ENCODE measurements at regions not wholly inside any gene's neighbourhood (a gene's known extent, or its start where the extent isn't known, plus 50 kb on each side); places are given as distances from the start of the nearest gene placed in this dataset.

DNA sequence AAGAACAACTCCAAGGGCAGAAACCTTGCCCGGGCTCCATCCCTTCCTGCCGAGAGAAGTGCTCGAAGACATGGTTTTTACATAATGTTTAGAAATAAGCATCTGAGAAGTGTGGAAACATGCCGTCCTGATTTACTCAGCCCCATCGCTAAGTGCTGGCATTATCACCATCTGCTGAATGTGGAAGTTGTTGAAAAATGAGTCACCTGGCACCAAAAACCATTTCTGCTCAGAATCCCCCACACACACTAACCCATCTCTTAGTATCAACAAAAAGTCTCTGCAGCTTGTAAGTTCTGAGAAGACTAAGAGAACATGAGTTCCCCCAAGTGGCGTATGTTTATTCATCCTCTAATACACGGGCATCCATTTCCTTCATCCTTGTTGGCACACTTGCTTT lies 51.0 kb upstream of the ARL8B start:
- no peak for DNase-seq

GRCh38 chr3:5072100-5072816 lies 49.8 kb upstream of the ARL8B start:
- DNase-seq = no peak

Data from NCI-H1092 treated with DMSO at 0.1 percent for 48 hours (cell line).